ENCODE measurements at regions not wholly inside any gene's neighbourhood (a gene's known extent, or its start where the extent isn't known, plus 50 kb on each side); places are given as distances from the start of the nearest gene placed in this dataset.
"Not testable (repeated sequence)": the region's sequence is repeated elsewhere in the genome, so short reads cannot be mapped to it uniquely, and the experiment has no call there.

- DNase-seq = no peak
Measured at GRCh38 chr13:18947376-18947977, 234.1 kb downstream of the TUBA3C start.

GRCh38 chr13:18946738-18947137 lies 234.9 kb downstream of the TUBA3C start:
- DNase-seq = no peak

- DNase-seq = no peak
Measured at GRCh38 chr13:18944501-18945068, 237.0 kb downstream of the TUBA3C start.

- DNase-seq = no peak
Measured at GRCh38 chr13:18943721-18944391, 237.8 kb downstream of the TUBA3C start.

- DNase-seq = no peak
Measured at GRCh38 chr13:18943273-18943672, 238.4 kb downstream of the TUBA3C start.

GRCh38 chr13:18936104-18936503 lies 245.5 kb downstream of the TUBA3C start:
- DNase-seq = no peak

- no peak for DNase-seq
Measured at GRCh38 chr13:18921063-18921462, 260.6 kb downstream of the TUBA3C start.

GRCh38 chr13:18905096-18905495 lies 276.5 kb downstream of the TUBA3C start:
- DNase-seq = not testable (repeated sequence)

GRCh38 chr13:18895411-18895810 lies 286.2 kb downstream of the TUBA3C start:
- DNase-seq = not testable (repeated sequence)

- not testable (repeated sequence) for DNase-seq
Measured at GRCh38 chr13:18891242-18891641, 290.4 kb downstream of the TUBA3C start.

- DNase-seq = not testable (repeated sequence)
Measured at GRCh38 chr13:18874875-18875789, 306.5 kb downstream of the TUBA3C start.

- not testable (repeated sequence) for DNase-seq
Measured at GRCh38 chr13:18870557-18870956, 311.1 kb downstream of the TUBA3C start.

- not testable (repeated sequence) for DNase-seq
Measured at GRCh38 chr13:18869365-18869764, 312.3 kb downstream of the TUBA3C start.

- not testable (repeated sequence) for DNase-seq
Measured at GRCh38 chr13:18837986-18838629, 343.5 kb downstream of the TUBA3C start.

GRCh38 chr13:18837179-18837745 lies 344.4 kb downstream of the TUBA3C start:
- DNase-seq = not testable (repeated sequence)

- DNase-seq = not testable (repeated sequence)
Measured at GRCh38 chr13:18836371-18837178, 345.0 kb downstream of the TUBA3C start.

- DNase-seq = not testable (repeated sequence)
Measured at GRCh38 chr13:18835754-18836153, 345.9 kb downstream of the TUBA3C start.

GRCh38 chr13:18824678-18825077 lies 356.9 kb downstream of the TUBA3C start:
- not testable (repeated sequence) for DNase-seq

- DNase-seq = not testable (repeated sequence)
Measured at GRCh38 chr13:18822655-18823639, 358.7 kb downstream of the TUBA3C start.

GRCh38 chr13:18773988-18774387 lies 407.6 kb downstream of the TUBA3C start:
- DNase-seq = not testable (repeated sequence)
